ENCODE measurements at regions not wholly inside any gene's neighbourhood (a gene's known extent, or its start where the extent isn't known, plus 50 kb on each side); places are given as distances from the start of the nearest gene placed in this dataset.
"Not testable (repeated sequence)": the region's sequence is repeated elsewhere in the genome, so short reads cannot be mapped to it uniquely, and the experiment has no call there.

GRCh38 chr2:193463011-193463410, 1268.3 kb upstream of the TMEFF2 start:
- Histone ChIP-seq H3K4me3 (ENCODE audit: low read length) (no peak overlapping the region), H3K27ac (ENCODE audit: low read depth, low read length) (no peak overlapping the region), H3K4me1 (ENCODE audit: insufficient read depth, low read length) (no peaks in the 10 kb centered on the region), H3K36me3 (ENCODE audit: insufficient read depth, low read length) (no peaks in the 10 kb centered on the region), H3K27me3 (ENCODE audit: insufficient read depth, low read length) (no peaks in the 10 kb centered on the region), H3K9me3 (ENCODE audit: insufficient read depth, low read depth, low read length) (no peaks in the 10 kb centered on the region), H3K9ac (ENCODE audit: low read depth, low read length) (no peak overlapping the region)
- WGBS: 98% methylated on average over 3 of the region's 3 CpGs

GRCh38 chr2:193462411-193462810, 1267.7 kb upstream of the TMEFF2 start:
- no peaks in the 10 kb centered on the region for H3K4me1 ChIP-seq (ENCODE audit: insufficient read depth, low read length)
- H3K27ac ChIP-seq (ENCODE audit: low read depth, low read length): no peak overlapping the region
- no peaks in the 10 kb centered on the region for H3K9me3 ChIP-seq (ENCODE audit: insufficient read depth, low read depth, low read length)
- no peaks in the 10 kb centered on the region for H3K27me3 ChIP-seq (ENCODE audit: insufficient read depth, low read length)
- no peaks in the 10 kb centered on the region for H3K36me3 ChIP-seq (ENCODE audit: insufficient read depth, low read length)
- H3K4me3 ChIP-seq (ENCODE audit: low read length): no peak overlapping the region
- 94% methylated on average over 2 of the region's 2 CpGs for WGBS
- no peak overlapping the region for H3K9ac ChIP-seq (ENCODE audit: low read depth, low read length)

DNA sequence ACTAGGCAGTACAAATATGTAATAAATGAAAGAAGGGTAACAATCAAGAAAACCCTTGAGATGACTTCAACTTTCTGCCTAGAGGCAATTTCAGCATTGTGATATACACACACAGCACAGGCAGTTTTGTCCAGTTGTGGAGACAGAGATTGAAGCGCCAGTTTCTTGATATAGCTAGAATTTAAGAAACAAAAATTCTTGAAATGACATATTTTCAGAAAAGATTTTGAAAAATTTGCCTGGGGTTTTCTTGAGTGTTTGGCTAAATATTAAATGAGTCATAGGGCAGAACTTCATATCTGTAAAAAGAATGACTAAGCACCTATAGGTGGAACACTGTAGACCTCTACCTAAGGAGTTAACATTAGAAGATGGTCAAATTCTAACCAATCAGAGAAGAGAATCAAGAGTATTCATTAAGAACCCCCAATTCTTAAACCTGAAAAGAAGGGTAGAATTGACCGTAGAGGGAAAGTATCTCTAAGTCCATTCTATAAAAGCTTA, 1266.8 kb upstream of the TMEFF2 start:
- H3K4me1 ChIP-seq (ENCODE audit: insufficient read depth, low read length): no peaks in the 10 kb centered on the region
- no peak overlapping the region for H3K9ac ChIP-seq (ENCODE audit: low read depth, low read length)
- H3K27ac ChIP-seq (ENCODE audit: low read depth, low read length): no peak overlapping the region
- no peaks in the 10 kb centered on the region for H3K36me3 ChIP-seq (ENCODE audit: insufficient read depth, low read length)
- H3K9me3 ChIP-seq (ENCODE audit: insufficient read depth, low read depth, low read length): no peaks in the 10 kb centered on the region
- no peaks in the 10 kb centered on the region for H3K27me3 ChIP-seq (ENCODE audit: insufficient read depth, low read length)
- WGBS: 100% methylated on average over 2 of the region's 2 CpGs
- H3K4me3 ChIP-seq (ENCODE audit: low read length): no peak overlapping the region

DNA sequence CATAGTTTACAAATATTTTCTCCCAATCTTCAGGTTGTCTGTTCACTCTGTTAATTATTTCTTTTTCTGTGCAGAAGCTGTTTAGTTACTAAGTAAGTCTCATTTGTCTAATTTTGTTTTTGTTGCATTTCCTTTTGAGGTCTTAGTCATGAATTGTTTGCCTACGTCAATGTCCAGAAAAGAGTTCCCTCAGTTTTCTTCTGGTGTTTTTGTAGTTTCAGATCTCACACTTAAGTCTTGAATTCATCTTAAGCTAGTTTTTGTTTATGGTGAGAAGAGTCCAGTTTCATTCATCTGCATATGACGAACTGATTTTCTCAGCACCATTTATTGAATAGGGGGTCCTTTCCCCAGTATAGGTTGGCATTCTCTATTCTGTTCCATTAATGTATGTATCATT, 1252.2 kb upstream of the TMEFF2 start:
- Histone ChIP-seq H3K4me3 (ENCODE audit: low read length) (no peak overlapping the region), H3K27ac (ENCODE audit: low read depth, low read length) (no peak overlapping the region), H3K36me3 (ENCODE audit: insufficient read depth, low read length) (no peaks in the 10 kb centered on the region), H3K27me3 (ENCODE audit: insufficient read depth, low read length) (no peaks in the 10 kb centered on the region), H3K9me3 (ENCODE audit: insufficient read depth, low read depth, low read length) (no peaks in the 10 kb centered on the region), H3K9ac (ENCODE audit: low read depth, low read length) (no peak overlapping the region), H3K4me1 (ENCODE audit: insufficient read depth, low read length) (no peaks in the 10 kb centered on the region)
- 94% methylated on average over 2 of the region's 2 CpGs for WGBS

DNA sequence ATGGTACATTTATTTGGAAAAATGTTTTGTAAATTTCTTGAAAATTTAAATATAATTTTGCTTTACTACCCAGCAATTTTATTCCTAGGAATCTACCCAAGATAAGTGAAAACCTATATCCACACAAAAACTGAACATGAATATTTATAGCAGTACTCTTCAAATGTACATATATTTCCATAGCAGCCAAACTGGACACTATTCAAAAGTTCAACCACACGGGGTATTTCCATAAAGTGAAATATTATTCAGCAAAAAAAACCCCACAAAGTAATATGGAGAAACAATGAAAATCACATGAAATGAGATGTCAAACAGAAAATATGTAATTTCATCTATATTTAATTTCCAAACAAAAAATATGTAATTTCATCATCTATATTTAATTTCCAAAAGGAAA, 1247.6 kb upstream of the TMEFF2 start:
- Histone ChIP-seq H3K9ac (ENCODE audit: low read depth, low read length) (no peak overlapping the region), H3K4me1 (ENCODE audit: insufficient read depth, low read length) (no peaks in the 10 kb centered on the region), H3K27me3 (ENCODE audit: insufficient read depth, low read length) (no peaks in the 10 kb centered on the region), H3K27ac (ENCODE audit: low read depth, low read length) (no peak overlapping the region), H3K9me3 (ENCODE audit: insufficient read depth, low read depth, low read length) (no peaks in the 10 kb centered on the region), H3K36me3 (ENCODE audit: insufficient read depth, low read length) (no peaks in the 10 kb centered on the region), H3K4me3 (ENCODE audit: low read length) (no peak overlapping the region)
- WGBS: 86% methylated on average over 1 of the region's 1 CpG

- no peaks in the 10 kb centered on the region for H3K27me3 ChIP-seq (ENCODE audit: insufficient read depth, low read length)
- H3K36me3 ChIP-seq (ENCODE audit: insufficient read depth, low read length): no peaks in the 10 kb centered on the region
- no peaks in the 10 kb centered on the region for H3K4me1 ChIP-seq (ENCODE audit: insufficient read depth, low read length)
- no peak overlapping the region for H3K9ac ChIP-seq (ENCODE audit: low read depth, low read length)
- no peak overlapping the region for H3K27ac ChIP-seq (ENCODE audit: low read depth, low read length)
- H3K4me3 ChIP-seq (ENCODE audit: low read length): no peak overlapping the region
- 95% methylated on average over 3 of the region's 3 CpGs for WGBS
- H3K9me3 ChIP-seq (ENCODE audit: insufficient read depth, low read depth, low read length): no peaks in the 10 kb centered on the region
Observed at GRCh38 chr2:193428336-193428818, 1233.6 kb upstream of the TMEFF2 start.

DNA sequence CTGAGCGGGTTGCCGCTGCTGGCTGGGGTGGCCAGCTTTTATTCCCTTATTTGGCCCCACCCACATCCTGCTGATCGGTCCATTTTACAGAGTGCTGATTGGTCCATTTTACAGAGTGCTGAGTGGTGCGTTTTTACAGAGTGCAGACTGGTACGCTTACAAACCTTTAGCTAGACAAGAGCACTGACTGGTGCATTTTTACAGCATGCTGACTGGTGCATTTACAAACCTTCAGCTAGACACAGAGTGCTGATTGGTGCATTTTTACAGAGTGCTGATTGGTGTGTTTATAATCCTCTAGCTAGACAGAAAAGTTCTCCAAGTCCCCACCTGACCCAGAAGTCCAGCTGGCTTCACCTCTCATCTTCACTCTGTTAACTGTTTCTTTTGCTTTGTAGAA, 1217.6 kb upstream of the TMEFF2 start:
- not testable (repeated sequence) for H3K27me3 ChIP-seq (ENCODE audit: insufficient read depth, low read length)

DNA sequence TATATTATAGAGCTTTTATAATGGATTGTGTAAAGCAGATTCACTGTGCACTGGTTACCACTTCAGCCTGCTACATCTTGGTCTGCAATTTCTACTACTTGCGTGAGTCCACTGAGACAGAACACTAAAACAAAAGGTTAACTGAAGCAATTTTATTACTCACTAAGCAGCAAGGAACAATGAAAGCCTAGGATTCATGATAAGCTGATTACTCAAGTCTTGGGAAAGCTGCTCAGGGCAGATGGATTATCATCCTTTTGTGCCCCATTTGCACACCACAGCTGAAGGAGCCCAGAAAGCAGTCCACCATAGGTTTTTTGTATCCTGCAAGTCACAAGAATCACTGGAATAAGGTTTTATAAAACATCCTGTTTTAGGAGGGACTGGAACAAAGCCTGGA, 1215.2 kb upstream of the TMEFF2 start:
- no peaks in the 10 kb centered on the region for H3K9me3 ChIP-seq (ENCODE audit: insufficient read depth, low read depth, low read length)
- no peaks in the 10 kb centered on the region for H3K36me3 ChIP-seq (ENCODE audit: insufficient read depth, low read length)
- no peak overlapping the region for H3K4me3 ChIP-seq (ENCODE audit: low read length)
- WGBS: 95% methylated on average over 1 of the region's 1 CpG
- no peak overlapping the region for H3K27ac ChIP-seq (ENCODE audit: low read depth, low read length)
- no peak overlapping the region for H3K9ac ChIP-seq (ENCODE audit: low read depth, low read length)
- no peaks in the 10 kb centered on the region for H3K4me1 ChIP-seq (ENCODE audit: insufficient read depth, low read length)
- no peaks in the 10 kb centered on the region for H3K27me3 ChIP-seq (ENCODE audit: insufficient read depth, low read length)

More for the DNA sequence above, 1217.6 kb upstream of the TMEFF2 start:
- H3K27ac ChIP-seq (ENCODE audit: low read depth, low read length); H3K4me1 ChIP-seq (ENCODE audit: insufficient read depth, low read length); H3K36me3 ChIP-seq (ENCODE audit: insufficient read depth, low read length); H3K9ac ChIP-seq (ENCODE audit: low read depth, low read length); H3K9me3 ChIP-seq (ENCODE audit: insufficient read depth, low read depth, low read length); H3K4me3 ChIP-seq (ENCODE audit: low read length): not testable (repeated sequence)
- WGBS: 95% methylated on average over 5 of the region's 5 CpGs

DNA sequence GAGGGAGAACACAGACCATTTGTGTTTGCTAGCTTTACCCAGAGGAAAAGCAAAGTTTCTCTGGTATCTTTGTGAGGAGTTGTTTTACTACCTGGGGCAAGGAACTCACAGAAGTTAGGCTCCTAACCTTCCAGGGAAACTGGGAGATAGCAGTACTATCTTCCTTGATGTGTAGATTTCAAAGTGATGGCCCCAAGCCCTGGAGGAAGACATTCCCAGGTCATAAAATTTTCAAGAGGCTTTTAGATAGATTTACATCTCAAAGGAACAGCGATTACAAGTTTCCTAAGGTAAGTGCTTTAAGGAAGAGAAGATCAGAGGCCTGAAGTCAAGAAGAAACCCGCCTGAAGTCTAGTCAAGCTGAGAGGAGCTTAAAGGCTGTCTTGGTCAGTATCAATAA, 1187.8 kb upstream of the TMEFF2 start:
- Histone ChIP-seq H3K27ac (ENCODE audit: low read depth, low read length) (no peak overlapping the region), H3K9me3 (ENCODE audit: insufficient read depth, low read depth, low read length) (no peaks in the 10 kb centered on the region), H3K36me3 (ENCODE audit: insufficient read depth, low read length) (no peaks in the 10 kb centered on the region), H3K4me1 (ENCODE audit: insufficient read depth, low read length) (0 out of 2 replicates have a peak, but pooled peaks cover 2% of the 10 kb centered on the region), H3K9ac (ENCODE audit: low read depth, low read length) (no peak overlapping the region), H3K4me3 (ENCODE audit: low read length) (no peak overlapping the region), H3K27me3 (ENCODE audit: insufficient read depth, low read length) (peaks cover 16% of the 10 kb centered on the region; the same call in 1 of the 2 replicates)
- WGBS: 8% methylated on average over 2 of the region's 2 CpGs

DNA sequence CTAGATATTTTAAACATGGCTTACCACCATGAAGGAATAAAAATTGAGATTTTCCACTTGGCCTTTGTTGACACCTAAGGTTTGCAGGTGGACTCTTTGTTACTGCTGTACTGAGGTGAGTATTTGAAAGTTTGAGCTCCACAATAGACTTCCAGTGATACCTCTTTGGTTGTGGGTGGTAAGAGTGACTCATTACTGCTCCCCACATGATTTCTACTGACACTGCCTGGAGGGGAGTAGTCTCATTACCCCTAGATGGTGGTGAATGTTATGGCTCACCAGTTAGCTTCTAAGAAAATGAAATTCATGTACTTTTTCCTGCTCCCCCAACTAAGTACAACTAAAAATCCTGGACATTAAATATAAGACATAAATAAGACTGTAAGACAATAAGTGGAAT, 1183.1 kb upstream of the TMEFF2 start:
- Histone ChIP-seq H3K27ac (ENCODE audit: low read depth, low read length) (no peak overlapping the region), H3K9me3 (ENCODE audit: insufficient read depth, low read depth, low read length) (no peaks in the 10 kb centered on the region), H3K27me3 (ENCODE audit: insufficient read depth, low read length) (peaks cover 11% of the 10 kb centered on the region; the same call in 1 of the 2 replicates), H3K4me3 (ENCODE audit: low read length) (no peak overlapping the region), H3K36me3 (ENCODE audit: insufficient read depth, low read length) (no peaks in the 10 kb centered on the region), H3K4me1 (ENCODE audit: insufficient read depth, low read length) (0 out of 2 replicates have a peak, but pooled peaks cover under 1% of the 10 kb centered on the region), H3K9ac (ENCODE audit: low read depth, low read length) (no peak overlapping the region)

DNA sequence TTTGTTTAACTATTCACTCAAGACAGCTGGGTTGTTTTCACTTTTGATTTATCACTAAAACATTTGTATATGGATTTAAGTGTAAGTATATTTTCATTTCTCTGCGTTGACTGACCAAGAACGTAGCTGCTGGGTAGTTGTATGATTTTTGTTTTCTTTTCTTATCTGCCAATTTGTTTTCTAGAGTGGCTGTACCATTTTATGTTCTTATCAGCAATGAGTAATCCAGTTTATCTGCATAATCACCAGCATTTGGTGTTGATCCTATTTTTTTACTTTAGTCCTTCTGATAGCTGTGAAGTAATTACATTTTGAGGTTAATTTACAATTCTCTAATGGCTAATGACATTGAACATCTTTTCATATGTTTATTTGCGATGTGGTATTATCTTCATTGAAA, 1178.4 kb upstream of the TMEFF2 start:
- H3K4me3 ChIP-seq (ENCODE audit: low read length): no peak overlapping the region
- no peaks in the 10 kb centered on the region for H3K36me3 ChIP-seq (ENCODE audit: insufficient read depth, low read length)
- H3K27ac ChIP-seq (ENCODE audit: low read depth, low read length): no peak overlapping the region
- 95% methylated on average over 2 of the region's 3 CpGs for WGBS
- H3K9ac ChIP-seq (ENCODE audit: low read depth, low read length): no peak overlapping the region
- H3K4me1 ChIP-seq (ENCODE audit: insufficient read depth, low read length): no peaks in the 10 kb centered on the region
- H3K27me3 ChIP-seq (ENCODE audit: insufficient read depth, low read length): no peaks in the 10 kb centered on the region
- H3K9me3 ChIP-seq (ENCODE audit: insufficient read depth, low read depth, low read length): no peaks in the 10 kb centered on the region

GRCh38 chr2:193371200-193371599, 1176.5 kb upstream of the TMEFF2 start:
- Histone ChIP-seq H3K4me3 (ENCODE audit: low read length) (no peak overlapping the region), H3K36me3 (ENCODE audit: insufficient read depth, low read length) (no peaks in the 10 kb centered on the region), H3K27ac (ENCODE audit: low read depth, low read length) (no peak overlapping the region), H3K4me1 (ENCODE audit: insufficient read depth, low read length) (no peaks in the 10 kb centered on the region), H3K9ac (ENCODE audit: low read depth, low read length) (no peak overlapping the region), H3K27me3 (ENCODE audit: insufficient read depth, low read length) (no peaks in the 10 kb centered on the region), H3K9me3 (ENCODE audit: insufficient read depth, low read depth, low read length) (no peaks in the 10 kb centered on the region)
- WGBS: 89% methylated on average over 7 of the region's 7 CpGs
